ENCODE measurements at regions not wholly inside any gene's neighbourhood (a gene's known extent, or its start where the extent isn't known, plus 50 kb on each side); places are given as distances from the start of the nearest gene placed in this dataset.

- Histone ChIP-seq H2AFZ (ENCODE audit: insufficient read depth, low read depth, low read length, poor library complexity, severe bottlenecking) (no peak overlapping the region), H3K4me1 (ENCODE audit: control insufficient read depth in 2 of 2, insufficient read depth in 2 of 2, low read length in 2 of 2) (no peaks in the 10 kb centered on the region), H3K27me3 (replicated peaks in 1 of 4; ENCODE audit: control extremely low read depth in 1 of 4, control insufficient read depth in 3 of 4, insufficient read depth in 4 of 4, low read length in 3 of 4) (no peaks in the 10 kb centered on the region), H3K4me3 (ENCODE audit: control extremely low read depth in 1 of 5, extremely low read depth in 1 of 5, insufficient read depth in 1 of 5, low read depth in 2 of 5, low read length in 4 of 5) (no peak overlapping the region), H3K79me2 (ENCODE audit: control insufficient read depth, insufficient read depth, low read length) (no peaks in the 10 kb centered on the region), H3K36me3 (replicated peaks in 1 of 2; ENCODE audit: control extremely low read depth in 1 of 2, control insufficient read depth in 1 of 2, extremely low read depth in 1 of 2, insufficient read depth in 2 of 2, low read length in 1 of 2) (no peaks in the 10 kb centered on the region), H3K9ac (ENCODE audit: low read length) (no peak overlapping the region), H3K9me3 (ENCODE audit: control extremely low read depth in 1 of 3, control insufficient read depth in 2 of 3, insufficient read depth in 1 of 3, low read length in 2 of 3) (peaks cover 0 to 3% (median 0%) of the 10 kb centered on the region in 3 donors), H4K20me1 (ENCODE audit: control insufficient read depth, insufficient read depth, low read length, poor library complexity, severe bottlenecking) (no peaks in the 10 kb centered on the region), H3K27ac (ENCODE audit: low read length in 2 of 2) (no peak overlapping the region), H3K4me2 (replicated peaks; ENCODE audit: low read depth, low read length, poor library complexity, severe bottlenecking) (no peak overlapping the region)
- Mint-ChIP-seq H3K27ac (no peak overlapping the region), H3K9me3 (ENCODE audit: insufficient read depth) (peaks cover 7% of the 10 kb centered on the region), H3K27me3 (no peaks in the 10 kb centered on the region), H3K4me3 (no peak overlapping the region), H3K4me1 (no peaks in the 10 kb centered on the region)
- ATAC-seq (ENCODE audit: low read depth), result no peak
- no peak for DNase-seq
- ChIA-PET CTCF (no interaction called here), POLR2A (no interaction called here)
- TF ChIP-seq CTCF (IDR thresholded peaks at IDR 0.05) (no peak), EZH2 (IDR thresholded peaks at IDR 0.05; ENCODE audit: borderline replicate concordance, insufficient read depth, low read depth, low read length, poor library complexity, severe bottlenecking) (no peak)
- no CpG with 5 or more reads among the region's 1 CpG for WGBS (ENCODE audit: insufficient coverage)
- intact Hi-C loops (cut with micrococcal nuclease), result no loop called here
These were observed 607.4 kb upstream of the MBL2 start for GRCh38 chr10:53379956-53380355.

DNA sequence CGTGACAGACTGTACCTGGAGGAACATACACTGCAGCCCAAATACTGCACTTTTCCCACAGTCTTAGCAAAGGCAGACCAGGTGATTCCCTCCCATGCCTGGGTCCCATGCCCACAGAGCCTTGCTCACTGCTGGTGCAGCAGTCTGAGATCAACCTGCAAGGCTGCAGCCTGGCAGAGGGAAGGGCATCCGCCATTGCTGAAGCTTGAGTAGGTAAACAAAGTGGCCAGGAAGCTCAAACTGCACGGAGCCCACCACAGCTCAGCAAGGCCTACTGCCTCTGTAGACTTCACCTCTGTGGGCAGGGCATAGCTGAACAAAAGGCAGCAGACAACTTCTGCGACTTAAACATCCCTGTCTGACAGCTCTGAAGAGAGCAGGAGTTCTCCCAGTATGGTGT lies 597.8 kb upstream of the MBL2 start:
- Histone ChIP-seq H2AFZ (ENCODE audit: insufficient read depth, low read depth, low read length, poor library complexity, severe bottlenecking) (no peak overlapping the region), H3K4me3 (ENCODE audit: control extremely low read depth in 1 of 5, extremely low read depth in 1 of 5, insufficient read depth in 1 of 5, low read depth in 2 of 5, low read length in 4 of 5) (no peak overlapping the region), H3K9me3 (ENCODE audit: control extremely low read depth in 1 of 3, control insufficient read depth in 2 of 3, insufficient read depth in 1 of 3, low read length in 2 of 3) (peaks cover 0 to 6% (median 0%) of the 10 kb centered on the region in 3 donors), H4K20me1 (ENCODE audit: control insufficient read depth, insufficient read depth, low read length, poor library complexity, severe bottlenecking) (no peaks in the 10 kb centered on the region), H3K27me3 (replicated peaks in 1 of 4; ENCODE audit: control extremely low read depth in 1 of 4, control insufficient read depth in 3 of 4, insufficient read depth in 4 of 4, low read length in 3 of 4) (no peaks in the 10 kb centered on the region), H3K9ac (ENCODE audit: low read length) (no peak overlapping the region), H3K4me1 (ENCODE audit: control insufficient read depth in 2 of 2, insufficient read depth in 2 of 2, low read length in 2 of 2) (no peaks in the 10 kb centered on the region), H3K4me2 (replicated peaks; ENCODE audit: low read depth, low read length, poor library complexity, severe bottlenecking) (no peak overlapping the region), H3K79me2 (ENCODE audit: control insufficient read depth, insufficient read depth, low read length) (no peaks in the 10 kb centered on the region), H3K36me3 (replicated peaks in 1 of 2; ENCODE audit: control extremely low read depth in 1 of 2, control insufficient read depth in 1 of 2, extremely low read depth in 1 of 2, insufficient read depth in 2 of 2, low read length in 1 of 2) (no peaks in the 10 kb centered on the region), H3K27ac (ENCODE audit: low read length in 2 of 2) (no peak overlapping the region)
- H3K4me1 Mint-ChIP-seq, result no peaks in the 10 kb centered on the region
- H3K27me3 Mint-ChIP-seq, result no peaks in the 10 kb centered on the region
- ATAC-seq (ENCODE audit: low read depth) (no peak), DNase-seq (no peak)
- TF ChIP-seq CTCF (IDR thresholded peaks at IDR 0.05) (no peak), EZH2 (IDR thresholded peaks at IDR 0.05; ENCODE audit: borderline replicate concordance, insufficient read depth, low read depth, low read length, poor library complexity, severe bottlenecking) (no peak)
- peaks cover 6% of the 10 kb centered on the region for H3K9me3 Mint-ChIP-seq (ENCODE audit: insufficient read depth)
- H3K4me3 Mint-ChIP-seq, result no peak overlapping the region
- 86% methylated on average over 4 of the region's 4 CpGs for WGBS (ENCODE audit: insufficient coverage)
- CTCF ChIA-PET, result no interaction called here
- H3K27ac Mint-ChIP-seq, result no peak overlapping the region
- POLR2A ChIA-PET, result no interaction called here
- intact Hi-C loops (cut with micrococcal nuclease), result no loop called here

Measured in B cell (primary cell).